ENCODE measurements at regions not wholly inside any gene's neighbourhood (a gene's known extent, or its start where the extent isn't known, plus 50 kb on each side); places are given as distances from the start of the nearest gene placed in this dataset.

DNA sequence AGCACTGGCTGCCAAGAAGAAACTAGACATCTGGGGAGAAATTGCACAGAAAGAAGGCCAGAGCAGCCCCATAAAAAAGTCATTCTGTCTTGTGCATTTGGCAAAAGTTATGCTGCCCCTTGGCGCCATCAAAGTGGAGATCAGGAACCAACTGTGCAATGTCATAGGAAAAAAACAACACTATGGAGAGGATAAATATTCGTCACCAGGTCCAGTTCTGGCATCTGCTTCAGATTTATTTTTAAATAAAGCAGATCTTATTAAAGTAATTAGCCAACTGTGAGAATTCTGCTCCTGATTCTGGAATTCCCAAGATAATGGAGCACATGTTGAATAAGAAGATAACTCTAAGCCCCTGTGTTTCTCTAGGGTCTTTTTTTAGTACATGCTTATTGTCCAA is 500.0 kb upstream of the IL12A start:
- TF ChIP-seq TCF7 (IDR thresholded peaks at IDR 0.05; ENCODE audit: borderline replicate concordance) (no peak), NR2C2 (CRISPR knock-in tag; IDR thresholded peaks at IDR 0.05) (no peak), NR2C2 (tag; IDR thresholded peaks at IDR 0.05) (no peak), FOXM1 (IDR thresholded peaks at IDR 0.05; ENCODE audit: low read depth) (no peak), FOXM1 (CRISPR knock-in tag; IDR thresholded peaks at IDR 0.05; ENCODE audit: low read depth) (no peak), TBP (optimal IDR thresholded peaks at IDR 0.05; ENCODE audit: low read depth, low read length) (no peak), GTF2F1 (IDR thresholded peaks at IDR 0.05; ENCODE audit: low read depth, low read length) (no peak), JUN (IDR thresholded peaks at IDR 0.05; ENCODE audit: borderline replicate concordance, low read depth, low read length) (no peak), JUN (CRISPR knock-in tag; IDR thresholded peaks at IDR 0.05; ENCODE audit: borderline replicate concordance) (no peak), HDAC6 (IDR thresholded peaks at IDR 0.05; ENCODE audit: low read depth, low read length) (no peak), HDAC8 (tag; IDR thresholded peaks at IDR 0.05) (no peak), ZNF384 (IDR thresholded peaks at IDR 0.05; ENCODE audit: low read depth, low read length) (no peak), ZNF134 (CRISPR knock-in tag; conservative IDR thresholded peaks at IDR 0.05) (no peak)
- TF ChIP-seq, protein P1, sequence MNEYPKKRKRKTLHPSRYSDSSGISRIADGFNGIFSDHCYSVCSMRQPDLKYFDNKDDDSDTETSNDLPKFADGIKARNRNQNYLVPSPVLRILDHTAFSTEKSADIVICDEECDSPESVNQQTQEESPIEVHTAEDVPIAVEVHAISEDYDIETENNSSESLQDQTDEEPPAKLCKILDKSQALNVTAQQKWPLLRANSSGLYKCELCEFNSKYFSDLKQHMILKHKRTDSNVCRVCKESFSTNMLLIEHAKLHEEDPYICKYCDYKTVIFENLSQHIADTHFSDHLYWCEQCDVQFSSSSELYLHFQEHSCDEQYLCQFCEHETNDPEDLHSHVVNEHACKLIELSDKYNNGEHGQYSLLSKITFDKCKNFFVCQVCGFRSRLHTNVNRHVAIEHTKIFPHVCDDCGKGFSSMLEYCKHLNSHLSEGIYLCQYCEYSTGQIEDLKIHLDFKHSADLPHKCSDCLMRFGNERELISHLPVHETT (CRISPR knock-in tag; conservative IDR thresholded peaks at IDR 0.05 in 1 of 2, IDR thresholded peaks at IDR 0.05 in 1 of 2) = no peak
- TF ChIP-seq, protein P2, sequence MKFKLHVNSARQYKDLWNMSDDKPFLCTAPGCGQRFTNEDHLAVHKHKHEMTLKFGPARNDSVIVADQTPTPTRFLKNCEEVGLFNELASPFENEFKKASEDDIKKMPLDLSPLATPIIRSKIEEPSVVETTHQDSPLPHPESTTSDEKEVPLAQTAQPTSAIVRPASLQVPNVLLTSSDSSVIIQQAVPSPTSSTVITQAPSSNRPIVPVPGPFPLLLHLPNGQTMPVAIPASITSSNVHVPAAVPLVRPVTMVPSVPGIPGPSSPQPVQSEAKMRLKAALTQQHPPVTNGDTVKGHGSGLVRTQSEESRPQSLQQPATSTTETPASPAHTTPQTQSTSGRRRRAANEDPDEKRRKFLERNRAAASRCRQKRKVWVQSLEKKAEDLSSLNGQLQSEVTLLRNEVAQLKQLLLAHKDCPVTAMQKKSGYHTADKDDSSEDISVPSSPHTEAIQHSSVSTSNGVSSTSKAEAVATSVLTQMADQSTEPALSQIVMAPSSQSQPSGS (CRISPR knock-in tag; IDR thresholded peaks at IDR 0.05) = no peak
- TF ChIP-seq, protein P3, sequence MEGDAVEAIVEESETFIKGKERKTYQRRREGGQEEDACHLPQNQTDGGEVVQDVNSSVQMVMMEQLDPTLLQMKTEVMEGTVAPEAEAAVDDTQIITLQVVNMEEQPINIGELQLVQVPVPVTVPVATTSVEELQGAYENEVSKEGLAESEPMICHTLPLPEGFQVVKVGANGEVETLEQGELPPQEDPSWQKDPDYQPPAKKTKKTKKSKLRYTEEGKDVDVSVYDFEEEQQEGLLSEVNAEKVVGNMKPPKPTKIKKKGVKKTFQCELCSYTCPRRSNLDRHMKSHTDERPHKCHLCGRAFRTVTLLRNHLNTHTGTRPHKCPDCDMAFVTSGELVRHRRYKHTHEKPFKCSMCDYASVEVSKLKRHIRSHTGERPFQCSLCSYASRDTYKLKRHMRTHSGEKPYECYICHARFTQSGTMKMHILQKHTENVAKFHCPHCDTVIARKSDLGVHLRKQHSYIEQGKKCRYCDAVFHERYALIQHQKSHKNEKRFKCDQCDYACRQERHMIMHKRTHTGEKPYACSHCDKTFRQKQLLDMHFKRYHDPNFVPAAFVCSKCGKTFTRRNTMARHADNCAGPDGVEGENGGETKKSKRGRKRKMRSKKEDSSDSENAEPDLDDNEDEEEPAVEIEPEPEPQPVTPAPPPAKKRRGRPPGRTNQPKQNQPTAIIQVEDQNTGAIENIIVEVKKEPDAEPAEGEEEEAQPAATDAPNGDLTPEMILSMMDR (IDR thresholded peaks at IDR 0.05 in 2 of 3, conservative IDR thresholded peaks at IDR 0.05 in 1 of 3; ENCODE audit: insufficient read depth in 2 of 3, low read depth in 1 of 3, low read length in 3 of 3) = no peak
